PC-9 (cell line): ENCODE measurements at regions not wholly inside any gene's neighbourhood (a gene's known extent, or its start where the extent isn't known, plus 50 kb on each side); places are given as distances from the start of the nearest gene placed in this dataset.

ENCODE experiments used
- BruUV-seq: library from RNA; stranded (reverse); fragments of 400-500 nt; replicated peaks from 2 replicates; lab custom pipeline; 2021; lab: Mats Ljungman, UMichigan
- CTCF ChIA-PET: fragments of 300-600 bp; sonication (Branson Sonifier 250); formaldehyde crosslinking; loops from one replicate; lab custom pipeline; 2022; ENCODE audit warnings: antibody characterized with exemption; lab: Charles Lee
- POLR2A ChIA-PET: fragments of 300-600 bp; sonication (Branson Sonifier 250); formaldehyde crosslinking; loops from one replicate; lab custom pipeline; 2022; ENCODE audit warnings: antibody characterized with exemption; ENCODE audit not compliant: unreplicated experiment; lab: Charles Lee
- DNase-seq, 2 experiments: peaks; one replicate each; pipeline versions ENCODE4 v3.0.0 to v3.0.0-alpha.2; 2015 to 2022; ENCODE audit warnings: mixed read lengths in 1 of 2
- H2AFZ ChIP-seq: fragments of 200-600 bp; sonication (generic); 2 replicates; pipeline ENCODE4 v1.8.1; 2017; ENCODE audit warnings: antibody characterized with exemption
- H3F3A ChIP-seq: fragments of 200-600 bp; sonication (generic); 2 replicates; pipeline ENCODE4 v1.8.1; 2017; ENCODE audit warnings: antibody characterized with exemption, mild to moderate bottlenecking, low read depth; ENCODE audit not compliant: insufficient read depth
- H3K27ac ChIP-seq: fragments of 200-600 bp; sonication (generic); 2 replicates; pipeline ENCODE4 v1.6.1; 2016; ENCODE audit warnings: mixed run types
- H3K27me3 ChIP-seq: fragments of 200-600 bp; sonication (generic); 2 replicates; pipeline ENCODE4 v1.6.1; 2016; ENCODE audit warnings: low read depth, mixed run types; ENCODE audit not compliant: insufficient read depth
- H3K36me3 ChIP-seq: fragments of 200-600 bp; sonication (generic); 2 replicates; pipeline ENCODE4 v1.6.1; 2016; ENCODE audit warnings: low read depth, mixed run types
- H3K4me1 ChIP-seq: fragments of 200-600 bp; sonication (generic); replicated peaks from 2 replicates; pipeline ENCODE4 v1.6.1; 2016; ENCODE audit warnings: mixed run types; ENCODE audit not compliant: insufficient read depth
- H3K4me2 ChIP-seq: fragments of 200-600 bp; sonication (generic); 2 replicates; pipeline ENCODE4 v1.6.1; 2017; ENCODE audit warnings: mixed run types
- H3K4me3 ChIP-seq: fragments of 200-600 bp; sonication (generic); 2 replicates; pipeline ENCODE4 v1.6.1; 2016; ENCODE audit warnings: mixed run types
- H3K79me2 ChIP-seq: fragments of 200-600 bp; sonication (generic); 2 replicates; pipeline ENCODE4 v1.6.1; 2017; ENCODE audit warnings: low read depth, mixed run types
- H3K9me2 ChIP-seq: fragments of 200-600 bp; sonication (generic); 2 replicates; pipeline ENCODE4 v1.8.1; 2017; ENCODE audit warnings: mild to moderate bottlenecking; ENCODE audit not compliant: insufficient read depth
- H3K9me3 ChIP-seq: fragments of 200-600 bp; sonication (generic); 2 replicates; pipeline ENCODE4 v1.8.1; 2016; ENCODE audit warnings: low read depth; ENCODE audit not compliant: insufficient read depth
- H4K20me1 ChIP-seq: fragments of 200-600 bp; sonication (generic); 2 replicates; pipeline ENCODE4 v1.8.1; 2017; ENCODE audit not compliant: insufficient read depth
- CTCF ChIP-seq: fragments of 200-600 bp; sonication (generic); conservative IDR thresholded peaks from 2 replicates; pipeline ENCODE4 v1.6.1; 2017; ENCODE audit warnings: mixed run types, antibody characterized with exemption, mild to moderate bottlenecking, moderate library complexity
- EZH2 ChIP-seq: fragments of 200-600 bp; sonication (generic); IDR thresholded peaks from 2 replicates; pipeline ENCODE4 v1.8.0; 2017; ENCODE audit warnings: antibody characterized with exemption, low read depth
- intact Hi-C: fragments of 100-400 bp; cut with micrococcal nuclease; formaldehyde crosslinking; loops from one replicate; pipeline ENCODE4 v1.10.0; 2022; ENCODE audit not compliant: unreplicated experiment

DNA sequence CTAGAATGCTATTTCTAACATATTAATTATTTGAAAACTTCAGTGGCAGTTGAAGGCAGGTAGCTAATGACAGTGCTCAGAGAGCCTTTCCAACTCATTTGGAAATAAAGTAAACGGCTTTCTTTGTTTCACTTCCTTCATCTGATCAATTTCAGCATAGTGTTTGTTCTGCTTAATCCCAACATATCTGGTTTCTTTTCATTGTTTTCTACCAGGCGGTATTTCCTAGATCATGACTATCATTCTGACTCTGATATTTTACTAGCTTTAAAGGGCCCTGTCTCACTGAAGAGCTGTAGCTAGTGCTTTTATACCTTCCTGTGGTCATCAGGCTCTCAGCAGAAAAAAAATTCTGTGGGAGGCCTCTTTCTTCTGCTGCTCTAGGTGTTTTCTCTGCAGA lies 178.6 kb downstream of the RBM26 start:
- no peak for TF ChIP-seq CTCF
- TF ChIP-seq EZH2, result no peak
- no peaks in the 10 kb centered on the region for H3K79me2 ChIP-seq
- intact Hi-C loops, result no loop called here
- H4K20me1 ChIP-seq, result no peaks in the 10 kb centered on the region
- no peaks in the 10 kb centered on the region for H3F3A ChIP-seq
- H3K9me2 ChIP-seq, result no peaks in the 10 kb centered on the region
- H3K4me2 ChIP-seq, result no peak overlapping the region
- ChIA-PET CTCF (no interaction called here), POLR2A (no interaction called here)
- H3K4me1 ChIP-seq, result peaks cover 15% of the 10 kb centered on the region
- no peak overlapping the region for H2AFZ ChIP-seq
- BruUV-seq, result no TSS peak
- H3K4me3 ChIP-seq, result no peak overlapping the region
- no peaks in the 10 kb centered on the region for H3K27me3 ChIP-seq
- no peak overlapping the region for H3K27ac ChIP-seq
- DNase-seq, result no peak
- H3K9me3 ChIP-seq, result no peaks in the 10 kb centered on the region
- no peaks in the 10 kb centered on the region for H3K36me3 ChIP-seq

GRCh38 chr13:79226938-79227337 lies 179.1 kb downstream of the RBM26 start:
- no peak for DNase-seq
- Histone ChIP-seq H3K79me2 (no peaks in the 10 kb centered on the region), H3F3A (no peaks in the 10 kb centered on the region), H3K9me3 (no peaks in the 10 kb centered on the region), H3K9me2 (no peaks in the 10 kb centered on the region), H3K4me2 (no peak overlapping the region), H4K20me1 (no peaks in the 10 kb centered on the region), H3K36me3 (no peaks in the 10 kb centered on the region), H2AFZ (no peak overlapping the region), H3K4me3 (no peak overlapping the region), H3K27me3 (no peaks in the 10 kb centered on the region), H3K27ac (no peak overlapping the region), H3K4me1 (peaks cover 15% of the 10 kb centered on the region)
- ChIA-PET CTCF (no interaction called here), POLR2A (no interaction called here)
- intact Hi-C loops, result no loop called here
- no TSS peak for BruUV-seq
- no peak for TF ChIP-seq EZH2
- TF ChIP-seq CTCF, result no peak

DNA sequence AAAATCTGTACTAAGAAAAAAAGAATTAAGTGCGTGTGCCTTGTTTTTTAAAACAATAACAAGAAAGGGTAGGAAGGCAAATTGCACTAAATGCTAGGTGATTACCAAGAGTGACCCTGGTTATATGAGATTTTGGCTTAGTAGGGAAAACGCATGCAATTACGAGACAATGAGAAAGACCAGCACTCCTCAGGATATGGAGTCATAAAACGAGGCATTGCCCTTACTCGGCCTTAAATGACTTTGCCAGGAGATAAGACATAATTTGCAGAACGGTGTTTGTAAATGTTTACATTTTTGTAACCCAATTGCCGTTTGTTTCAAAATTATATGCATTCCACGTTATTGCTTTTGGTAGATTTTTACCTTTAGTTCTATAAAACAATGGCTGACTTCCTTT lies 179.8 kb downstream of the RBM26 start:
- Histone ChIP-seq H4K20me1 (no peaks in the 10 kb centered on the region), H3K4me2 (no peak overlapping the region), H3K27ac (no peak overlapping the region), H3K27me3 (no peaks in the 10 kb centered on the region), H3F3A (no peaks in the 10 kb centered on the region), H3K36me3 (no peaks in the 10 kb centered on the region), H3K4me3 (no peak overlapping the region), H3K79me2 (no peaks in the 10 kb centered on the region), H3K4me1 (peaks cover 15% of the 10 kb centered on the region), H3K9me2 (no peaks in the 10 kb centered on the region), H2AFZ (no peak overlapping the region), H3K9me3 (no peaks in the 10 kb centered on the region)
- TF ChIP-seq EZH2, result no peak
- TF ChIP-seq CTCF, result no peak
- CTCF ChIA-PET, result no interaction called here
- no TSS peak for BruUV-seq
- POLR2A ChIA-PET, result no interaction called here
- DNase-seq, result no peak
- intact Hi-C loops, result no loop called here
